ENCODE measurements at regions not wholly inside any gene's neighbourhood (a gene's known extent, or its start where the extent isn't known, plus 50 kb on each side); places are given as distances from the start of the nearest gene placed in this dataset.

- H3K4me3 ChIP-seq = no peak overlapping the region
- TF ChIP-seq PKNOX1 (IDR thresholded peaks at IDR 0.05) (no peak), RUNX3 (IDR thresholded peaks at IDR 0.05; ENCODE audit: low read length) (no peak), NKRF (conservative IDR thresholded peaks at IDR 0.05) (no peak)
- in situ Hi-C loops (cut with MboI) = no loop called here
- RAD21 ChIA-PET (ENCODE audit: unreplicated experiment) = no interaction called here
- H3K9me3 ChIP-seq (replicated peaks; ENCODE audit: control insufficient read depth, insufficient read depth, low read length) = no peaks in the 10 kb centered on the region
- DNase-seq (ENCODE audit: low read depth, low spot score) = no peak
- H3K4me2 ChIP-seq (ENCODE audit: control insufficient read depth, insufficient read depth) = no peak overlapping the region
- H2AFZ ChIP-seq (ENCODE audit: control insufficient read depth, low read depth, low read length) = no peak overlapping the region
- BruUV-seq (replicated peaks) = no TSS peak
- H3K9ac ChIP-seq (ENCODE audit: control insufficient read depth, insufficient read depth, low read length) = no peak overlapping the region
- H3K79me2 ChIP-seq (ENCODE audit: control insufficient read depth, insufficient read depth, low read length) = no peaks in the 10 kb centered on the region
- no peak for ATAC-seq
- 73% methylated on average over 4 of the region's 4 CpGs for WGBS (ENCODE audit: insufficient coverage, insufficient replicate concordance, low lambda C conversion rate, missing lambda C conversion rate)
- H3K36me3 ChIP-seq (ENCODE audit: control insufficient read depth in 2 of 2, insufficient read depth in 2 of 2, low read length in 1 of 2) = no peaks in the 10 kb centered on the region
- FAIRE-seq = no peak
- no peaks in the 10 kb centered on the region for H3K4me1 ChIP-seq (ENCODE audit: control insufficient read depth, insufficient read depth, low read length)
- intact Hi-C loops (cut with micrococcal nuclease; ENCODE audit: unreplicated experiment) = no loop called here
- H3K27ac ChIP-seq (ENCODE audit: control insufficient read depth, insufficient read depth) = no peak overlapping the region
- POLR2A ChIA-PET = no interaction called here
- no peaks in the 10 kb centered on the region for H4K20me1 ChIP-seq (ENCODE audit: control insufficient read depth, insufficient read depth)
- H3K27me3 ChIP-seq (replicated peaks in 1 of 2; ENCODE audit: control insufficient read depth in 2 of 2, insufficient read depth in 2 of 2, low read length in 1 of 2) = no peaks in the 10 kb centered on the region
- SMC1A ChIA-PET (ENCODE audit: uncharacterized antibody, unreplicated experiment) = interaction anchor here (0.6 to 0.9 kb wide), 4 partner anchors 25 to 107 kb away, joined by 3 read pairs; no protein-coding TSS in a partner anchor
- CTCF ChIA-PET = interaction anchor here (1.1 kb wide), 1 partner anchor 11 kb away, joined by 4 read pairs; no protein-coding TSS in a partner anchor
Measured at GRCh38 chr2:207251022-207251421, 85.3 kb upstream of the KLF7 start.

GRCh38 chr2:207251573-207252192, 85.9 kb upstream of the KLF7 start:
- Histone ChIP-seq H3K4me3 (no peak overlapping the region), H3K27ac (ENCODE audit: control insufficient read depth, insufficient read depth) (no peak overlapping the region), H3K4me2 (ENCODE audit: control insufficient read depth, insufficient read depth) (no peak overlapping the region), H3K9ac (ENCODE audit: control insufficient read depth, insufficient read depth, low read length) (no peak overlapping the region), H3K36me3 (ENCODE audit: control insufficient read depth in 2 of 2, insufficient read depth in 2 of 2, low read length in 1 of 2) (no peaks in the 10 kb centered on the region), H2AFZ (ENCODE audit: control insufficient read depth, low read depth, low read length) (no peak overlapping the region), H3K79me2 (ENCODE audit: control insufficient read depth, insufficient read depth, low read length) (no peaks in the 10 kb centered on the region), H3K27me3 (replicated peaks in 1 of 2; ENCODE audit: control insufficient read depth in 2 of 2, insufficient read depth in 2 of 2, low read length in 1 of 2) (no peaks in the 10 kb centered on the region), H3K9me3 (replicated peaks; ENCODE audit: control insufficient read depth, insufficient read depth, low read length) (no peaks in the 10 kb centered on the region), H4K20me1 (ENCODE audit: control insufficient read depth, insufficient read depth) (no peaks in the 10 kb centered on the region), H3K4me1 (ENCODE audit: control insufficient read depth, insufficient read depth, low read length) (no peaks in the 10 kb centered on the region)
- BruUV-seq (replicated peaks) = no TSS peak
- in situ Hi-C loops (cut with MboI) (no loop called here), intact Hi-C loops (cut with micrococcal nuclease; ENCODE audit: unreplicated experiment) (no loop called here)
- RAD21 ChIA-PET (ENCODE audit: unreplicated experiment) = no interaction called here
- ATAC-seq (no peak), DNase-seq (ENCODE audit: low read depth, low spot score) (no peak), FAIRE-seq (no peak)
- POLR2A ChIA-PET = no interaction called here
- SMC1A ChIA-PET (ENCODE audit: uncharacterized antibody, unreplicated experiment) = interaction anchor here (0.7 to 0.9 kb wide), 3 partner anchors 10 to 86 kb away, joined by 3 read pairs; no protein-coding TSS in a partner anchor
- WGBS (ENCODE audit: insufficient coverage, insufficient replicate concordance, low lambda C conversion rate, missing lambda C conversion rate) = 59% methylated on average over 7 of the region's 7 CpGs
- CTCF ChIA-PET = no interaction called here
- TF ChIP-seq SIN3A (IDR thresholded peaks at IDR 0.05; ENCODE audit: low read depth, low read length) = no peak
- TF ChIP-seq SRF (IDR thresholded peaks at IDR 0.05; ENCODE audit: low read depth in 2 of 2, low read length in 2 of 2) = no peak
- no peak for TF ChIP-seq SP1 (IDR thresholded peaks at IDR 0.05; ENCODE audit: low read depth, low read length)
- no peak for TF ChIP-seq ZBTB11 (CRISPR knock-in tag; IDR thresholded peaks at IDR 0.05)

Data from GM12878 (cell line).